SK-N-SH treated with all-trans-retinoic acid at 6 μM for 48 hours (cell line): ENCODE measurements at regions not wholly inside any gene's neighbourhood (a gene's known extent, or its start where the extent isn't known, plus 50 kb on each side); places are given as distances from the start of the nearest gene placed in this dataset.

Experiments
- CREB5 ChIP-seq: fragments of 250-450 bp; sonication (Bioruptor Pico); IDR thresholded peaks from 2 replicates; pipeline ENCODE4 v1.5.1; 2020; ENCODE audit warnings: low read depth, mild to moderate bottlenecking, moderate library complexity
- ISL1 ChIP-seq: fragments of 250-450 bp; sonication (Bioruptor Pico); IDR thresholded peaks from 2 replicates; pipeline ENCODE4 v2.1.2; 2022; ENCODE audit warnings: mild to moderate bottlenecking, moderate library complexity
- RARB ChIP-seq: fragments of 250-450 bp; sonication (Bioruptor Pico); IDR thresholded peaks from 2 replicates; pipeline ENCODE4 v1.8.0; 2021; ENCODE audit warnings: mild to moderate bottlenecking, moderate library complexity
- TCF4 ChIP-seq: fragments of 250-450 bp; sonication (Bioruptor Pico); IDR thresholded peaks from 2 replicates; pipeline ENCODE4 v1.8.0; 2021; ENCODE audit warnings: mild to moderate bottlenecking, moderate library complexity, borderline replicate concordance

GRCh38 chr13:53142306-53142705 lies 113.7 kb downstream of the OLFM4 start:
- TF ChIP-seq TCF4 (CRISPR knock-in tag): no peak
- TF ChIP-seq RARB: no peak
- no peak for TF ChIP-seq CREB5
- TF ChIP-seq ISL1 (CRISPR knock-in tag): no peak
